HG02642 (cell line): ENCODE measurements at regions not wholly inside any gene's neighbourhood (a gene's known extent, or its start where the extent isn't known, plus 50 kb on each side); places are given as distances from the start of the nearest gene placed in this dataset.

Source experiments
- ATAC-seq: cut with Tn5 transposase; IDR thresholded peaks from one replicate; pipeline ENCODE4 v1.9.1; 2021; ENCODE audit warnings: mild to moderate bottlenecking; ENCODE audit not compliant: unreplicated experiment, poor library complexity

DNA sequence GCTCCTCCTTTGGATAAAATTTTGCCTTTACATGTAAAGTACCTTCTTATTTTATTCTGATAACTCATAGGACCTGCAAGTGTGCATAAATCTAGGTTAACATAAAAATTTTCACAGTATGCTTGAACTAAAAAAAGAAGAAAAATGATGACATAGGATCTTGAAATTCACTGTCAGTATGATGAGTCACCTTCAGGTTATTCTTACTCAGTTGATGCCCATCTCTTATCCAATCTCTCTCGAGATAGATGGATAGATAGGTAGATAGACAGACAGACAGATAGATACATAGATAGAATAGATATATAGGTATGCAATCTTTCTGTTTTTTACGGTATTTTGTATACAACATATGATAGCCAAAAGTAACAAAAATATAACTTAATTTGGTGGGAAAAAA, 485.5 kb downstream of the NAF1 start:
- no peak for ATAC-seq

GRCh38 chr4:162675661-162676060, 491.0 kb downstream of the NAF1 start:
- ATAC-seq: no peak

DNA sequence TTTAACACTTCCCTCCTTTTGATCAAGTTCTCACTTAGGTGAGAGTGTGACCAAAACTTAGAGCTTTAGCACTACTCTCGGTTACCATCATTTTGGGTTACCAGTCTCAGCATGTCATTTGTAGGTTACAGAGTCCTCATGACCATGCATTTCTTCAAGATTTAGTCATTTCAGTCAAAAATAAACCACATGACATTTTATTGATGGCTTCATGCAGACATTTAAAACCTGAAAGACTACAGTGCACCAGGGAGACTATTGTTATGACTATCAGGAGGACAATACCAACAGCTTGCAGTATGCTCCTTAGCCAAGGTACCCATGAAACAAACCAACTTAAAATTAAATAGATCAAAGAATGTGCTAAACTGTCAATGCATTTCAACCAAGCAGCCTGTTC, 498.1 kb upstream of the FSTL5 start:
- ATAC-seq: no peak

DNA sequence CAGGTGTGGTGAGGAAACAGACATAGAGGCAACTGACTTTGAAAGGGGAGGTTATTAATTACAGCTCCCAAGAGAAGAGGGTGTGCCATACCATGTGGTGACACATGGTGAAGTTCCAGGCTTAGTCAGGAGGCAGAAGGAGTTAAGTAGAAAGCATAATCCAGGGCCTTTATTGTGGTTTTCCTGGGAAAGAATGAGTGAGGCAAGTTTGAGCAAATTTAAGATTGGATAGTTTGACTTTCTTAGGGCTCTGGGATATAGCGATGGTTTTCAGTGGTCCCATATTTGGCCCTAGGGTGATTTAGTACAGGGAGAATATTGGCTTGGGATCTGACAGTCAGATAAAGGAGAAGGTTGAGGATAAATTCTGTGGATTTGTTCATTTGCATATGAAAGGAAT, 495.9 kb upstream of the FSTL5 start:
- no peak for ATAC-seq

DNA sequence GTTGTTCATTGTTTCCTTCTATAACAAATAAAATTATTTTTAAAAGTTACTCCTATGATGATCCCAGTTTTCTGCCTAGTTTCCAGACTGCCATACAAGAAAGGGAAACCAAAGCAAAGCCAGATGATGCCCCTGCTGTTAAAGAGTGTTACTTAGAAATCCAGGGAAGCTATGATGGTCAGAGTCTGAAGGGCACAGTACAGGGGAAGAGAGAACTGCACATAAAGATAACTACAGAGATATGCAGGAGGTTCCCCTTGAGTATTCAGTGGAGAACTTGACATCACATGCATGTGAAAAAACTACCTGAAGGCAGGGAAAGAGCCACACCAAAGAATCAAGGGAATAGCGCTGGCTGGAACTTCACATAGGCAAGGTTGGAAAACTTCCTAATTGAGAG, 494.2 kb upstream of the FSTL5 start:
- no peak for ATAC-seq

- ATAC-seq: no peak
These were observed 486.4 kb upstream of the FSTL5 start for GRCh38 chr4:162650166-162650565.

DNA sequence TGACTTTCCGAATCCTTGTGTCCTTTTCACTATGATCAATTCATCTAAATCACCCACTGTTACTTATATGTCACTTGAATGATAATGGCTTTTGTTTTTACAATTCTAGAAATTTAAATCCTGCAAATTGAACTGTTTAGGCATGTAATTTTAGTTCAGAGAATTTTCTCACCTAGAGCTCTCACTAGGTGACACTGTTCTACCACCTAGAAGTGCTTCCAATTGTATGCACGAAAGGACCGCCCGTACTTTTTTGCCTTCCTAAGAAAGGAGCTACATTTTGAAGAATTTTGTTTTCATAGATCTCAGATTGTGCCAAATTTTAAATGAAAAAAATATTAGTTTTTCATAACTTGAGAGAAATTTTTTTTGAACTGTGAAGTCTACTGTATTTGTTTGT, 481.6 kb upstream of the FSTL5 start:
- ATAC-seq: no peak

DNA sequence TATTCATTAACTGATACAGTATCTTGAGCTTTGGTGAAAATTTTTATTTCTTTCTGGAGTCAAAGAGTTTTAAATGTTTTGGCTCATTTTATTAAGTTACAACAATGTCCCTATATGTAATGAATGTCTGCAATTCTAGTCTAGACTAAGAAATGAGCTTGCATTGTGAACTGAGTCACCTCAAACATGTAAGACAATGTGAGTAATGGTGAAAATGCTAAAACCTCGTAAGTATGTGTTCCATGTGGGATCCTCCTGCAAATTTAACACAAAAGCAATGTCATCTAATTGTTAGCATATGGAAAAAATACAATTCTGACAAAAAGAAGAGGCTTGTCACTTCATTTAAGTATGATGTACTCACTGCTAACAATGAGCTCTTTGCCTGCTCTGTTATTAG, 480.5 kb upstream of the FSTL5 start:
- ATAC-seq: no peak

DNA sequence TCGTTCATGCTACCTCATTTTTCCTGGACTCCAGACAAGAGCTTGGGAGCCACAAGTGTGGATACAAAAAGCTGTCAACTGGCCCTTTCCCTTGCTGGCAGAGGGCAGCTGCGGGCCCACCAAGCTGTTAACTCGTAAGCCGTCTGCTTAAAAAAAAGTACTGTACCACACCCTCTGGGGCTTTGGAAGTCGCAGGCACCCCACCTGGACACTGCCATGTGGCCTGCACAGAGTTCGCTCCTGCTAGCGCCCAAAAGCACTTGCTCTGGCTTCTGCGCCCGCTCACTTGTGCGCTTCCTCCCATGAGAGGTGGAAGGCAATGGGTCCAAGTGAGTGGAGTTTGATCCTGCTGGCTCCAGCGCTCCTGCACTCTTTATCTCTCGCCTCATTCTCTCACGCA, 476.4 kb upstream of the FSTL5 start:
- no peak for ATAC-seq

- ATAC-seq: no peak
These were observed 470.6 kb upstream of the FSTL5 start for GRCh38 chr4:162634390-162634789.

- no peak for ATAC-seq
These were observed 458.9 kb upstream of the FSTL5 start for GRCh38 chr4:162622664-162623063.

DNA sequence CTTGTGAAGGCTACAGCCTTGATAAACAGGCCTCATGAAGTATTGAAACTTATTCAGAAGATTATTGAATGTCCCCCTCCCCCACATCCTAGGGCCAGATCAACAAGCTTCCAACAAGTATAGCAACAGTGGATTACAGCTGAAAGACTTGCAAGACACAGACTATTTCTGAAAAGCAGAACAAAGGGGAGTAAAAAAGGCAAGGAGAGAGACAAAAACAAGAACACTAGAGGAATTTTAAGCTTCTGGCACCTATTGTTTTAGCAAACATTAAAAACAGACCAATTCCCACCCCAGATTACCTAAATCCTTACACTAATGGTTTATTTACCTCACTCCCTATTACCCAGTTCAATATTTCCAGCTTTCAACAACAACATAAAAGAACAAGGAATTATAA, 446.3 kb upstream of the FSTL5 start:
- ATAC-seq: no peak

- no peak for ATAC-seq
These were observed 422.5 kb upstream of the FSTL5 start for GRCh38 chr4:162586266-162586665.

- ATAC-seq: no peak
These were observed 418.4 kb upstream of the FSTL5 start for GRCh38 chr4:162582180-162582579.

DNA sequence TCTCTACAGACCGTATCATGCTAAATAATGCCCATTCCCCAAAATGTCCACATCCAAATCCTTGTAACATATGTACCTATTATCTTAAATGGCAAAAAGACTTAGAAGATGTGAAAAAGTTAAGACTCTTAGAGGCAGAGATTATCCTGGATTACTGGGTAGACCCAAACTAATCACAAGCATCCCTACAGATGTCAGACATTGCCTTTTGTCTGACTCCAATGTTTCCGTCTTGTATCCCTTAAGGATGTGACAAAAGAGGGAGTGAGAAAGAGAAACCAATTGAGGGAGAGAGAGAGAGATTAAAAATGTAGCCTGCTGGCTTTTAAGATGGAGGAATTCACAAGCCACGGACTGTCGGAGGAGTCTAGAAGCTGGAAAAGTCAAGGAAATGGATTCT, 401.9 kb upstream of the FSTL5 start:
- ATAC-seq: no peak

DNA sequence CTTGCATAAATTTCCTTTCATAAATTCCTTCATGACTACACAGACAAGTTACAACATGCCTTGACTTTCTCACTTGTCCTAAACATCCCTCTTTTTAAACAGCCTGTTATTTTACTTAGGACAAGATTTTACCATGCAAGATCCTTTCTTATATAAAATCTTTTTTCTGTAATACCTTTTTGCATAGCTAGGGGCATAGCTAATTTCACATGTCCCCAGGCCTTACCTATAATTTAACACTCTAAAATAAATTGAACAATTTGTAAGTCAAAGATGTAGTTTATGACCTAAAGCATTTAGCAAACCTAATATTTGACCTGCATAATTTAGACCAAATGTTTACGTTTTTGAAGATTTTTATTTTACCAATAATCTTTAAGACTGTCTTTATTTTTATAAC, 396.3 kb upstream of the FSTL5 start:
- no peak for ATAC-seq

- no peak for ATAC-seq
These were observed 393.8 kb upstream of the FSTL5 start for GRCh38 chr4:162557516-162558106.

- no peak for ATAC-seq
These were observed 371.3 kb upstream of the FSTL5 start for GRCh38 chr4:162535121-162535520.

DNA sequence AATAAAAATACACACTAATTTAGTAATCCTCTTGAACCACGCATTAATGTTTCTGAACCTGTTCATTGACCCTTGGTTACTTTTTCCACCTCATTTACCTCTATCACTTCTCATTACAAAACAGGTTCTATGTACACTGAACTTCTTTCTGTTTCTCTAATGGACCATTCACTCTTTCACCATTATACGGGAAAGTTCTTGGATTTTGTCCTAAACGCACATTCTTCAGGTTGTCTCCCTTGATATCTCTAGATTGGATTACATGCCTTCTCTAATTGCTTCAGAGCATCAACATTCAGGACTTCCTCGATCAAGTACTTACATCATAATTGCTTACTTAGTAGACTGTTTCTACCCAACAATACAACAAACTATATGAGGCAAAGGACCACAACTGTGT, 359.4 kb upstream of the FSTL5 start:
- no peak for ATAC-seq

- no peak for ATAC-seq
These were observed 358.9 kb upstream of the FSTL5 start for GRCh38 chr4:162522724-162523123.

- no peak for ATAC-seq
These were observed 347.1 kb upstream of the FSTL5 start for GRCh38 chr4:162510937-162511336.

- ATAC-seq: no peak
These were observed 346.3 kb upstream of the FSTL5 start for GRCh38 chr4:162510115-162510514.

- no peak for ATAC-seq
These were observed 345.5 kb upstream of the FSTL5 start for GRCh38 chr4:162509333-162509732.
